ENCODE measurements at regions not wholly inside any gene's neighbourhood (a gene's known extent, or its start where the extent isn't known, plus 50 kb on each side); places are given as distances from the start of the nearest gene placed in this dataset.
A peak's percentile ranks its signal among the peaks of the same experiment; 100 is the strongest.

DNA sequence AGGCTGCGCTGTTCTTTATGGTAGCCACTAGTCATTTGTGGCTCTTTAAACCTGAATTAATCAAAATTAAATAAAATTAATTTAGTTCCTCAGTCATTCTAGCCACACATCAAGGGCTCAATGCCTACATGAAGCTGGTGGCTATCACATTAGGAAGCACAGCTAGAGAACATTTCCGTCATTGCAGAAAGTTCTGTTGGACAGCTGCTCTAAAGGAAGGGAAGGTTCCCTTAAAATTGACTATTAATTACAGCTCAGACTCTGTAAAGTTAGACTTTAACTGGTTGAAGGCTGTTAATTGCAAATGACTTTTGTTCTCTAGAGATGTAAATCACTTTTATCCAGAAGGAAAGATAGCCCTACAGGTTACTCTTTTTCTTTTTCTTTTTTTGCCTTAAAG lies 202.7 kb upstream of the ADAMTS9 start:
- Histone ChIP-seq H3K36me3 (replicated peaks) (no peaks in the 10 kb centered on the region), H3K4me3 (ENCODE audit: low read depth, low read length) (no peak overlapping the region), H3K27ac (no peak overlapping the region), H3K27me3 (replicated peaks) (no peaks in the 10 kb centered on the region)
- DNase-seq: no peak
- TF ChIP-seq, protein P1, sequence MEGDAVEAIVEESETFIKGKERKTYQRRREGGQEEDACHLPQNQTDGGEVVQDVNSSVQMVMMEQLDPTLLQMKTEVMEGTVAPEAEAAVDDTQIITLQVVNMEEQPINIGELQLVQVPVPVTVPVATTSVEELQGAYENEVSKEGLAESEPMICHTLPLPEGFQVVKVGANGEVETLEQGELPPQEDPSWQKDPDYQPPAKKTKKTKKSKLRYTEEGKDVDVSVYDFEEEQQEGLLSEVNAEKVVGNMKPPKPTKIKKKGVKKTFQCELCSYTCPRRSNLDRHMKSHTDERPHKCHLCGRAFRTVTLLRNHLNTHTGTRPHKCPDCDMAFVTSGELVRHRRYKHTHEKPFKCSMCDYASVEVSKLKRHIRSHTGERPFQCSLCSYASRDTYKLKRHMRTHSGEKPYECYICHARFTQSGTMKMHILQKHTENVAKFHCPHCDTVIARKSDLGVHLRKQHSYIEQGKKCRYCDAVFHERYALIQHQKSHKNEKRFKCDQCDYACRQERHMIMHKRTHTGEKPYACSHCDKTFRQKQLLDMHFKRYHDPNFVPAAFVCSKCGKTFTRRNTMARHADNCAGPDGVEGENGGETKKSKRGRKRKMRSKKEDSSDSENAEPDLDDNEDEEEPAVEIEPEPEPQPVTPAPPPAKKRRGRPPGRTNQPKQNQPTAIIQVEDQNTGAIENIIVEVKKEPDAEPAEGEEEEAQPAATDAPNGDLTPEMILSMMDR (IDR thresholded peaks at IDR 0.05; ENCODE audit: low read depth, low read length, missing control alignments): no peak
- in situ Hi-C loops (cut with HindIII; ENCODE audit: low pct_ligation_motif_present, low sequenced_read_pairs): no loop called here

DNA sequence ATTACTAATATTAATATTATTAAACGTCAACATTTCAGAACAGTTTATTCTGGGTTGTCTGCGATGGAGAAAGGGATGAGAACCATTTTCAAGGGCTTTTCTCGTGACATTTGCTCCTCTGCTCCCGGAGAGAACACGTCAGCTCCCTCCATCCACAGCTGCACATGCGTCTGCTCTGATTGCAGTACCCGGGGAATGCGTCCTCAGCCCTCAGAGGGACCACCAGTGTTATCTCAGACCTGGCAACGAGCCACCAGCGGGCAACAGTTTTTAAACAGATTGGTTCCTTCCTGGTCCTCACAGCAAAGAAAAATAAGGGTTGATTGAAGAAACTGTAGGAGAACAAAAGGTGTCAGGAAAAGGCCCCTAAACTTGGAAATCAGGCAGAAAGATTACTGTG lies 202.2 kb upstream of the ADAMTS9 start:
- Histone ChIP-seq H3K27ac (no peak overlapping the region), H3K4me3 (ENCODE audit: low read depth, low read length) (no peak overlapping the region), H3K27me3 (replicated peaks) (no peaks in the 10 kb centered on the region), H3K36me3 (replicated peaks) (no peaks in the 10 kb centered on the region)
- peak; percentile 69 for DNase-seq
- TF ChIP-seq, protein P1 (IDR thresholded peaks at IDR 0.05; ENCODE audit: low read depth, low read length, missing control alignments): no peak
- in situ Hi-C loops (cut with HindIII; ENCODE audit: low pct_ligation_motif_present, low sequenced_read_pairs): no loop called here

DNA sequence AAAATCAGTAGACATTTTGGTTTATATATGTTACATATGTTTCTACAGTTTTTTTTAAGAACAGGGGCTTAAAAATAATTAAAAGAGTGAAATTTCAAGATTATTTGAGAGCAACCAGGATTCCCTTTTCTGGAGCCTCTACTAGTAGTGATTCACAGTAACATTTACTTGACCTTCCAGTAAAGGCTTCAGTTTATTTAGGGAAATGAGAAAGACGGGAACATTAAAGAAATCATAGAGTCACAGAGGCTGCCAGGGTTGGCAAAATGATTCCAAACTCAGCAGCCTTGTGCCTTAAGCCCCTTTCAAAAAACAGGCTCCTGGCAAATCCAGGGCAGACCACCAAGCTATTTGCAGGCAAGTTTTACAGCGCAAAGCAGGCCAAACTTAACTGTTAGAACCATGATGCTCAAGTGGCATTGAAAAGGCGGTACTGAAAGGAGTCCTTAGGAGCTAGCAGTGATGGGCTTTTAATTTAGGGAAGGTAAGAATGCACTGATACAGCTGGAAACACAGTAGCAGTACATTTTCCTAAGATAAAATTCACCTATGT lies 201.1 kb upstream of the ADAMTS9 start:
- in situ Hi-C loops (cut with HindIII; ENCODE audit: low pct_ligation_motif_present, low sequenced_read_pairs): no loop called here
- no peak overlapping the region for H3K27ac ChIP-seq
- no peaks in the 10 kb centered on the region for H3K27me3 ChIP-seq (replicated peaks)
- no peak for DNase-seq
- TF ChIP-seq, protein P1 (IDR thresholded peaks at IDR 0.05; ENCODE audit: low read depth, low read length, missing control alignments): no peak
- H3K4me3 ChIP-seq (ENCODE audit: low read depth, low read length): no peak overlapping the region
- no peaks in the 10 kb centered on the region for H3K36me3 ChIP-seq (replicated peaks)

DNA sequence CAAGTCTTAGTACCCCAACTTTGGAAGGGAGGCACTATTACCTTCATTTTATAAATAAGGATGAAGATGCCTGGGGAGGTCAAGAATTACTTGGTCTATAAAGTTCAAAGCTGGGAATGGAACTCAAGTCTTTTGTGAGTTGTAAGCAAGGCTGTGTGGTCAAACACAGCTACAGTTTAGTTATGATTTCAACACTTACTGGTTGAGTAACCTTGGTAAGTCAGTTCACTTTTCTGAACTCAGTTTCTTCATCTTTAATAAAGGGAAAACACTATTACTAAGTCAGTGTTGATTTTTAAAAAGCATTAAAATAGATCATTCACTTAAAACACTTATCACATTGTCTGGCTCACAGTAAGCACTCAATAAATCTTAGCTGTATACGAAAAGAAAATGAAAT lies 200.4 kb upstream of the ADAMTS9 start:
- H3K27me3 ChIP-seq (replicated peaks): no peaks in the 10 kb centered on the region
- no peak overlapping the region for H3K4me3 ChIP-seq (ENCODE audit: low read depth, low read length)
- TF ChIP-seq, protein P1 (IDR thresholded peaks at IDR 0.05; ENCODE audit: low read depth, low read length, missing control alignments): no peak
- in situ Hi-C loops (cut with HindIII; ENCODE audit: low pct_ligation_motif_present, low sequenced_read_pairs): no loop called here
- DNase-seq: no peak
- no peak overlapping the region for H3K27ac ChIP-seq
- no peaks in the 10 kb centered on the region for H3K36me3 ChIP-seq (replicated peaks)

DNA sequence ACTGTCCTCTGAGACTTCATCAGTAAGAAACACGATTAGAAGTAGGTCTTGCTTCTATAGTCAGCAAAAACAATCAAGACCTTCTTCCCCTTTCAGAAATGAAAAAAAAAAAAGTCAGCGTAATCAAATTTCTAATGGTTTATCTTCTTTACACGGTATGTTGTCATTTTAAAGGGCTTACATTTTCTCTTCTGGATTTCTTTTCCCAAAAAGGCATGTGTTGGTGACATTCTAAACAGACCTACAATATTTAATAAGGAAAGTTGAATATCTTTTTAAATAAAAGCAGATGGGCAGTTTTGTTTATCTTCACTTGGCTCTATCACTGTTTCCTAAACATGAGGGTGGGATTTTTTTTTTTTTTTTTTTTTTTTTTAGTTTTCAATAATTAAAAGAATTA lies 197.3 kb upstream of the ADAMTS9 start:
- no peak overlapping the region for H3K27ac ChIP-seq
- no peak for DNase-seq
- no peak overlapping the region for H3K4me3 ChIP-seq (ENCODE audit: low read depth, low read length)
- TF ChIP-seq, protein P1 (IDR thresholded peaks at IDR 0.05; ENCODE audit: low read depth, low read length, missing control alignments): no peak
- H3K36me3 ChIP-seq (replicated peaks): no peaks in the 10 kb centered on the region
- in situ Hi-C loops (cut with HindIII; ENCODE audit: low pct_ligation_motif_present, low sequenced_read_pairs): no loop called here
- H3K27me3 ChIP-seq (replicated peaks): no peaks in the 10 kb centered on the region

DNA sequence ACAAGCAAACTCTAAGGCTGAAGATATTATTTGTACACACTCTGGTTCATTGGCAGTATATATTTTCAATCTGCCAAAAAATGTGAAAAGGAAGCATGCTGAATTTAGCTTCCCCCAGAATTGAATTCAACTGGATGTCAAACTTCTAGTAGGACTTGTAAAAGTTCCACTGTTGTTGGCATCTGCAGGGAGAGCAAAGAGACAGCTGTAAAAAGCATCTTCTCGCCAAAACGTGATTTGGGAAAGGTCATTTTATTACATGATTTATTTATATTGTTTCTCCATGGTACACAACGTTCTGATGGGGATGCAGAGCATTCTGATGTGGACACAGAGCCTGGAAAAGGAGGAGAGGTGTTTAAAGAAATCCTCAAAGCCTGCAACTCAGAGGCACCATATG lies 196.7 kb upstream of the ADAMTS9 start:
- no peaks in the 10 kb centered on the region for H3K27me3 ChIP-seq (replicated peaks)
- H3K36me3 ChIP-seq (replicated peaks): no peaks in the 10 kb centered on the region
- H3K27ac ChIP-seq: no peak overlapping the region
- DNase-seq: no peak
- in situ Hi-C loops (cut with HindIII; ENCODE audit: low pct_ligation_motif_present, low sequenced_read_pairs): no loop called here
- no peak overlapping the region for H3K4me3 ChIP-seq (ENCODE audit: low read depth, low read length)
- TF ChIP-seq, protein P1 (IDR thresholded peaks at IDR 0.05; ENCODE audit: low read depth, low read length, missing control alignments): no peak

Measured in brain microvascular endothelial cell (primary cell).